ENCODE measurements at regions not wholly inside any gene's neighbourhood (a gene's known extent, or its start where the extent isn't known, plus 50 kb on each side); places are given as distances from the start of the nearest gene placed in this dataset.

GRCh38 chr1:17927952-17928351 lies 172.8 kb downstream of the ACTL8 start:
- no peak for DNase-seq (ENCODE audit: low read depth)
- H3K4me3 ChIP-seq (ENCODE audit: low read depth, low read length) = no peak overlapping the region
- TF ChIP-seq CTCF (IDR thresholded peaks at IDR 0.05; ENCODE audit: insufficient read depth, low read length) = no peak

- DNase-seq (ENCODE audit: low read depth) = no peak
- TF ChIP-seq CTCF (IDR thresholded peaks at IDR 0.05; ENCODE audit: insufficient read depth, low read length) = no peak
- no peak overlapping the region for H3K4me3 ChIP-seq (ENCODE audit: low read depth, low read length)
These were observed 174.1 kb downstream of the ACTL8 start for GRCh38 chr1:17929224-17929623.

GRCh38 chr1:17930635-17931034 lies 175.5 kb downstream of the ACTL8 start:
- no peak for DNase-seq (ENCODE audit: low read depth)
- TF ChIP-seq CTCF (IDR thresholded peaks at IDR 0.05; ENCODE audit: insufficient read depth, low read length) = no peak
- H3K4me3 ChIP-seq (ENCODE audit: low read depth, low read length) = no peak overlapping the region

GRCh38 chr1:17932164-17932563 lies 175.4 kb upstream of the IGSF21 start:
- no peak for DNase-seq (ENCODE audit: low read depth)
- no peak overlapping the region for H3K4me3 ChIP-seq (ENCODE audit: low read depth, low read length)
- TF ChIP-seq CTCF (IDR thresholded peaks at IDR 0.05; ENCODE audit: insufficient read depth, low read length) = no peak

- DNase-seq (ENCODE audit: low read depth) = no peak
- H3K4me3 ChIP-seq (ENCODE audit: low read depth, low read length) = no peak overlapping the region
- no peak for TF ChIP-seq CTCF (IDR thresholded peaks at IDR 0.05; ENCODE audit: insufficient read depth, low read length)
These were observed 174.1 kb upstream of the IGSF21 start for GRCh38 chr1:17933501-17933900.

- no peak for TF ChIP-seq CTCF (IDR thresholded peaks at IDR 0.05; ENCODE audit: insufficient read depth, low read length)
- H3K4me3 ChIP-seq (ENCODE audit: low read depth, low read length) = no peak overlapping the region
- DNase-seq (ENCODE audit: low read depth) = no peak
These were observed 173.6 kb upstream of the IGSF21 start for GRCh38 chr1:17933971-17934370.

- no peak for TF ChIP-seq CTCF (IDR thresholded peaks at IDR 0.05; ENCODE audit: insufficient read depth, low read length)
- H3K4me3 ChIP-seq (ENCODE audit: low read depth, low read length) = no peak overlapping the region
- DNase-seq (ENCODE audit: low read depth) = no peak
These were observed 172.4 kb upstream of the IGSF21 start for GRCh38 chr1:17935230-17935629.

Measured in fibroblast of the aortic adventitia (primary cell).